GM12865 (cell line): ENCODE measurements at regions not wholly inside any gene's neighbourhood (a gene's known extent, or its start where the extent isn't known, plus 50 kb on each side); places are given as distances from the start of the nearest gene placed in this dataset.

Source experiments
- DNase-seq: peaks from one replicate; pipeline ENCODE4 v3.0.0; 2010; ENCODE audit warnings: low read depth
- H3K4me3 ChIP-seq: 2 replicates; pipeline ENCODE4 v1.5.1; 2011; ENCODE audit warnings: mild to moderate bottlenecking, low read depth, low read length, control low read depth
- TF ChIP-seq, protein P1 (sequence below): IDR thresholded peaks from 2 replicates; pipeline ENCODE4 v1.5.1; 2011; ENCODE audit warnings: low read length, control low read depth, low read depth, inconsistent platforms; ENCODE audit not compliant: insufficient read depth; ENCODE audit errors: missing control alignments

DNA sequence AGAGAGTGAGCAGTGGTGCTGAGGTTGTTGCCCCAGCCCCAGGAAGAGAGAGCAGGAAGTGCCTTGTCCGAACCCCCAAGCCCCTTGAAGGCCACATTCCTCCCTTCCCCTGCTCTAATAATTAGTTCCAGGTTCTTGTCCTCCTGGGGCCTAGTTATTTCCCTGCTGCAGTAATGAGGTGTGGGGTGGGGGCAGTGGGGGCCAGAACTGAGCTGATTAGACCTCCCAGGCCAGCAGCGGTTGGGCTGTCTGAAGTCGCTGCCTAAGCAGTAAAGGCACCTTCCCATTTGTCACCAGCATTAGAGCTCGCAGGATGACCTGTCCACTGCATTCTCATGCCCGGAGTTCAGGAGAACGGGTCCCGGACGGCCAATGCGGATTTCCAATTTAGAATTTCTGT is 186.5 kb upstream of the CSF3R start:
- TF ChIP-seq, protein P1, sequence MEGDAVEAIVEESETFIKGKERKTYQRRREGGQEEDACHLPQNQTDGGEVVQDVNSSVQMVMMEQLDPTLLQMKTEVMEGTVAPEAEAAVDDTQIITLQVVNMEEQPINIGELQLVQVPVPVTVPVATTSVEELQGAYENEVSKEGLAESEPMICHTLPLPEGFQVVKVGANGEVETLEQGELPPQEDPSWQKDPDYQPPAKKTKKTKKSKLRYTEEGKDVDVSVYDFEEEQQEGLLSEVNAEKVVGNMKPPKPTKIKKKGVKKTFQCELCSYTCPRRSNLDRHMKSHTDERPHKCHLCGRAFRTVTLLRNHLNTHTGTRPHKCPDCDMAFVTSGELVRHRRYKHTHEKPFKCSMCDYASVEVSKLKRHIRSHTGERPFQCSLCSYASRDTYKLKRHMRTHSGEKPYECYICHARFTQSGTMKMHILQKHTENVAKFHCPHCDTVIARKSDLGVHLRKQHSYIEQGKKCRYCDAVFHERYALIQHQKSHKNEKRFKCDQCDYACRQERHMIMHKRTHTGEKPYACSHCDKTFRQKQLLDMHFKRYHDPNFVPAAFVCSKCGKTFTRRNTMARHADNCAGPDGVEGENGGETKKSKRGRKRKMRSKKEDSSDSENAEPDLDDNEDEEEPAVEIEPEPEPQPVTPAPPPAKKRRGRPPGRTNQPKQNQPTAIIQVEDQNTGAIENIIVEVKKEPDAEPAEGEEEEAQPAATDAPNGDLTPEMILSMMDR, result no peak

GRCh38 chr1:36667836-36668235 is 185.1 kb upstream of the CSF3R start:
- no peak overlapping the region for H3K4me3 ChIP-seq
- no peak for DNase-seq
- TF ChIP-seq, protein P1, result no peak

More for the DNA sequence above, 186.5 kb upstream of the CSF3R start:
- no peak for DNase-seq
- no peak overlapping the region for H3K4me3 ChIP-seq

DNA sequence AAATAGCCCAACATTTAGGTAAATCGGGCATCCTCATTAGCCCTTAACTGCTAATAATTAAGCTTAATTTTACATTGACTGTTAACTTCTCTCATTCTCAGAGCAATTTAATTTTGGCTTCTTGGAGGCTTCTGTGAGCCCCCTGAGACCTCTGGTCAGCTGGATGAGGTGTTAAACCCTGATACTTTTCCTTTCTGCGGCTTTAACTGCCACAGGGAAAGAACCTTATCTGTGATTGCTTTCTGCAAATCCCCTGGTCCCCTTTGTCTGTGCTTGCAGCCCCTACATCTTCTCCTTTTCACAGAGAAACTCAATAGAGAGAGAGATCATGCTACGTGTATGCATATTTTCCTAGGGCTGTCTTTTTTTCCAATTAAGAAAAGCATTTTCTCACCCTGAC is 184.5 kb upstream of the CSF3R start:
- TF ChIP-seq, protein P1, result no peak
- no peak for DNase-seq
- H3K4me3 ChIP-seq, result no peak overlapping the region

DNA sequence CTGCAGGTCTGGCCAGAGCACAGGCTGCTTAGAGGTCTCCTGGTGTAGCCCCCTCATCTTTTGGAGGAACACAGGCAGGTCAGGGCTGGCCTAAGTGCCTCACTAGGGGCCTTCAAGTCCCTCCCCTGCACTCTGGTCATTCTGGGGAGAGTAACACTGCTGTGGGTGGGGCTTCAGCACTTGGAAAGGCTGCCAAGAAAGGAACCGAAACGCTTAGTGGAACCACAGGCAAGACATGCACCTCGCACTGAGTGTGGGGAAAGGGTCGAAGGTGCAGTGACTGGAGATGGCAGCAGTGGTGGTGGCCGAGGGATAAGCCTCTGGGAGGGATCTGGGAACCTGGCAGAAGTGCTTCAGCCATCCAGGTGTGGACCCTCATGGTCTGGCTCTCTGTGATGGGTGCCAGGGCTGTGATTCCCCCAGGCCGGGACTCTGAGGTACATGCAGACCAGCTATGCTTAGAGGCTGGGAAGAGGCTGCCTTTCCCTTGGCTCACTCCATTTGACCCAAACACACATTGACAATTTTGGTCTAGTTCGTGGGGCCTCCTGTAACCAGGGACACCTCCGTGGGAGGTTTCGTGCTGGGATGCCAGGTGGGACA is 182.9 kb upstream of the CSF3R start:
- no peak overlapping the region for H3K4me3 ChIP-seq
- TF ChIP-seq, protein P1, result no peak
- peak; percentile 5 for DNase-seq

GRCh38 chr1:36664571-36665287 is 182.0 kb upstream of the CSF3R start:
- no peak overlapping the region for H3K4me3 ChIP-seq
- DNase-seq, result no peak
- TF ChIP-seq, protein P1, result no peak

GRCh38 chr1:36663772-36664430 is 181.2 kb upstream of the CSF3R start:
- no peak overlapping the region for H3K4me3 ChIP-seq
- TF ChIP-seq, protein P1, result no peak
- DNase-seq, result no peak

- TF ChIP-seq, protein P1, result no peak
- no peak overlapping the region for H3K4me3 ChIP-seq
- no peak for DNase-seq
Observed at GRCh38 chr1:36658838-36659237, 176.1 kb upstream of the CSF3R start.
